Endothelial cell of umbilical vein (primary cell): ENCODE measurements at regions not wholly inside any gene's neighbourhood (a gene's known extent, or its start where the extent isn't known, plus 50 kb on each side); places are given as distances from the start of the nearest gene placed in this dataset.

Source experiments
- BruUV-seq: library from RNA; stranded (reverse); fragments of 400-500 nt; replicated peaks from 2 replicates; lab custom pipeline; 2021; lab: Mats Ljungman, UMichigan
- CTCF ChIA-PET: fragments of 300-600, 350-600 bp; sonication (Branson Sonifier 250); formaldehyde crosslinking; loops from one replicate; lab custom pipeline; 2021; ENCODE audit warnings: antibody characterized with exemption, inconsistent platforms; lab: Charles Lee
- POLR2A ChIA-PET: fragments of 300-600, 350-600 bp; sonication (Branson Sonifier 250); formaldehyde crosslinking; loops from one replicate; lab custom pipeline; 2021; ENCODE audit warnings: antibody characterized with exemption, inconsistent platforms; lab: Charles Lee
- DNase-seq: peaks from one replicate; pipeline ENCODE4 v3.0.0-alpha.2; 2011; ENCODE audit warnings: low read depth, low spot score
- FAIRE-seq: peaks from 2 replicates; lab custom pipeline; 2011; peaks lifted over from hg19 to GRCh38; lab: Jason Lieb, UNC
- H2AFZ ChIP-seq: 2 replicates; pipeline ENCODE4 v1.6.0; 2012; ENCODE audit warnings: low read depth, low read length, control low read depth, inconsistent platforms
- H3K27ac ChIP-seq: 2 replicates; pipeline ENCODE4 v1.5.1; 2011; ENCODE audit warnings: low read depth, mild to moderate bottlenecking, control low read depth, low read length, moderate library complexity; ENCODE audit not compliant: insufficient read depth
- H3K27me3 ChIP-seq, 2 experiments: 2 replicates each; pipeline versions ENCODE4 v1.6.0 to v1.6.1; 2011; ENCODE audit warnings: low read length in 2 of 2, mixed read lengths in 1 of 2; ENCODE audit not compliant: control insufficient read depth in 2 of 2, insufficient read depth in 2 of 2
- H3K36me3 ChIP-seq, 2 experiments: 2 replicates in 1 of 2; 3 replicates in 1 of 2; pipeline ENCODE4 v1.5.1; 2011; ENCODE audit warnings: low read length in 2 of 2, mild to moderate bottlenecking in 1 of 2, moderate library complexity in 1 of 2; ENCODE audit not compliant: control insufficient read depth in 2 of 2, insufficient read depth in 2 of 2; ENCODE audit errors: extremely low read depth in 1 of 2
- H3K4me1 ChIP-seq: 3 replicates; pipeline ENCODE4 v1.5.1; 2011; ENCODE audit warnings: mild to moderate bottlenecking, low read length; ENCODE audit not compliant: control insufficient read depth, insufficient read depth; ENCODE audit errors: extremely low read depth
- H3K4me2 ChIP-seq: 2 replicates; pipeline ENCODE4 v1.6.1; 2011; ENCODE audit warnings: low read length, control low read depth, mixed read lengths; ENCODE audit not compliant: insufficient read depth
- H3K4me3 ChIP-seq, 3 experiments: fragments of 200-600 bp in 1 of 3; sonication (generic), shearing (Covaris generic) in 1 of 3; replicated peaks in 1 of 3; 2 replicates each; pipeline ENCODE4 v1.5.1; 2011 to 2016; ENCODE audit warnings: control low read depth in 3 of 3, low read length in 3 of 3, mild to moderate bottlenecking in 2 of 3, inconsistent platforms in 1 of 3, low read depth in 1 of 3, moderate library complexity in 1 of 3; ENCODE audit not compliant: insufficient read depth in 1 of 3
- H3K79me2 ChIP-seq: 2 replicates; pipeline ENCODE4 v1.6.0; 2012; ENCODE audit warnings: low read length, inconsistent platforms; ENCODE audit not compliant: control insufficient read depth, insufficient read depth
- H3K9ac ChIP-seq: replicated peaks from 2 replicates; pipeline ENCODE3; 2011; ENCODE audit warnings: low read length, control low read depth; ENCODE audit not compliant: insufficient read depth; ENCODE audit errors: extremely low read depth
- H3K9me1 ChIP-seq: replicated peaks from 3 replicates; pipeline ENCODE4 v1.6.0; 2011; ENCODE audit warnings: mild to moderate bottlenecking, low read length; ENCODE audit not compliant: control insufficient read depth, insufficient read depth; ENCODE audit errors: extremely low read depth
- H3K9me3 ChIP-seq: replicated peaks from 2 replicates; pipeline ENCODE4 v1.5.1; 2012; ENCODE audit warnings: low read length, inconsistent platforms; ENCODE audit not compliant: control insufficient read depth, insufficient read depth
- H4K20me1 ChIP-seq: replicated peaks from 2 replicates; pipeline ENCODE3; 2011; ENCODE audit warnings: mild to moderate bottlenecking, low read length; ENCODE audit not compliant: control insufficient read depth, insufficient read depth; ENCODE audit errors: extremely low read depth
- CTCF ChIP-seq, 2 donors: IDR thresholded peaks; 1 replicate in 1 of 2; 2 replicates in 1 of 2; pipeline ENCODE4 v1.5.1; 2011; ENCODE audit warnings: low read length in 2 of 2, mild to moderate bottlenecking in 2 of 2, moderate library complexity in 2 of 2, control low read depth in 1 of 2, inconsistent platforms in 1 of 2, low read depth in 1 of 2; ENCODE audit not compliant: insufficient read depth in 1 of 2; ENCODE audit errors: extremely low read depth in 1 of 2
- EZH2 ChIP-seq: IDR thresholded peaks from 2 replicates; pipeline ENCODE4 v1.6.1; 2012; ENCODE audit warnings: borderline replicate concordance, low read depth, mild to moderate bottlenecking, moderate library complexity, low read length, inconsistent platforms; ENCODE audit not compliant: severe bottlenecking
- FOS ChIP-seq: IDR thresholded peaks from 2 replicates; pipeline ENCODE4 v1.6.1; 2011; ENCODE audit warnings: mild to moderate bottlenecking, low read length, moderate library complexity, borderline replicate concordance; ENCODE audit not compliant: insufficient read depth
- GATA2 ChIP-seq: IDR thresholded peaks from 2 replicates; pipeline ENCODE4 v1.7.0; 2011; ENCODE audit warnings: low read depth, mild to moderate bottlenecking, moderate library complexity, mixed read lengths, low read length; ENCODE audit not compliant: insufficient read length, insufficient read depth
- JUN ChIP-seq: IDR thresholded peaks from 2 replicates; pipeline ENCODE4 v1.6.1; 2011; ENCODE audit warnings: borderline replicate concordance, low read depth; ENCODE audit not compliant: insufficient read length, insufficient read depth
- MAX ChIP-seq: IDR thresholded peaks from 2 replicates; pipeline ENCODE4 v1.6.1; 2011; ENCODE audit not compliant: insufficient read depth, insufficient read length
- MYC ChIP-seq: IDR thresholded peaks from one replicate; pipeline ENCODE4 v1.6.1; 2011; ENCODE audit warnings: mild to moderate bottlenecking, low read depth, low read length
- POLR2A ChIP-seq: IDR thresholded peaks from 2 replicates; pipeline ENCODE4 v1.6.1; 2012; ENCODE audit warnings: low read depth, mild to moderate bottlenecking, control low read depth, low read length
- POLR2AphosphoS5 ChIP-seq: IDR thresholded peaks from 2 replicates; pipeline ENCODE4 v1.6.1; 2012; ENCODE audit warnings: low read depth, mild to moderate bottlenecking, control low read depth, low read length, moderate library complexity; ENCODE audit not compliant: insufficient read depth
- dilution Hi-C: fragments of 300-500 bp; cut with MboI; formaldehyde crosslinking; loops from one replicate; pipeline ENCODE4 v1.15.0; 2019; ENCODE audit warnings: low sequenced_read_pairs; ENCODE audit not compliant: extremely low pct_ligation_motif_present
- intact Hi-C: fragments of 100-400 bp; cut with micrococcal nuclease; formaldehyde crosslinking; loops from one replicate; pipeline ENCODE4 v1.10.0; 2022

DNA sequence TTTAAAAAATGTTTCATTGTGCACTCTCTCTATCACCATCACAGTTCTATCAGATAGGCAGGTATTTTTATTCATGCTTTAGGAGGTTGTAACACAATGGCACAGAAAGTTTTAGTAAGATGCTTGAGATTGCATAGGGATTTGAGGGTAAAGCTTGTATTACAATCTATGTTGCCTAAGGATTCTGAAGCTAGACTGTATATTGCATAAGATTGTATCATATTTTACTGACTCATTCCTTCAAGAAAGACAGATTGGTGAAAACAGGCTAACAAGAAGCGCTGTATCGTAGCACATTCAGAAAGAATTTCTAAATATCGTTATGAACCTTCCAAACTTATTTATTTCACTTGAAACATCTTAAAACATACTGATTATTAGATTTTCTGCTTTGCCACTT is 577.7 kb downstream of the EBF1 start:
- Histone ChIP-seq H3K9me1 (no peaks in the 10 kb centered on the region), H3K79me2 (no peaks in the 10 kb centered on the region), H3K9ac (no peak overlapping the region), H4K20me1 (no peaks in the 10 kb centered on the region), H3K9me3 (no peaks in the 10 kb centered on the region), H2AFZ (no peak overlapping the region), H3K36me3 (no peaks in the 10 kb centered on the region), H3K4me3 (no peak overlapping the region), H3K4me1 (no peaks in the 10 kb centered on the region), H3K4me2 (no peak overlapping the region), H3K27ac (no peak overlapping the region), H3K27me3 (no peaks in the 10 kb centered on the region)
- FAIRE-seq (no peak), DNase-seq (no peak)
- dilution Hi-C loops: no loop called here
- ChIA-PET CTCF (no interaction called here), POLR2A (no interaction called here)
- BruUV-seq: no TSS peak
- TF ChIP-seq MYC (no peak), MAX (no peak), POLR2AphosphoS5 (no peak), JUN (no peak), POLR2A (no peak), CTCF (IDR thresholded peaks at IDR 0.05; ENCODE audit: extremely low read depth in 1 of 2, insufficient read depth in 1 of 2, low read depth in 1 of 2, low read length in 2 of 2) (no peak), EZH2 (no peak), GATA2 (no peak), FOS (no peak)
- intact Hi-C loops: no loop called here
